NCI-H2081 treated with DMSO at 0.1 percent for 48 hours (cell line): ENCODE measurements at regions not wholly inside any gene's neighbourhood (a gene's known extent, or its start where the extent isn't known, plus 50 kb on each side); places are given as distances from the start of the nearest gene placed in this dataset.

ENCODE experiments used
- DNase-seq: peaks from one replicate; lab custom pipeline; 2025; lab: John Stamatoyannopoulos, UW

DNA sequence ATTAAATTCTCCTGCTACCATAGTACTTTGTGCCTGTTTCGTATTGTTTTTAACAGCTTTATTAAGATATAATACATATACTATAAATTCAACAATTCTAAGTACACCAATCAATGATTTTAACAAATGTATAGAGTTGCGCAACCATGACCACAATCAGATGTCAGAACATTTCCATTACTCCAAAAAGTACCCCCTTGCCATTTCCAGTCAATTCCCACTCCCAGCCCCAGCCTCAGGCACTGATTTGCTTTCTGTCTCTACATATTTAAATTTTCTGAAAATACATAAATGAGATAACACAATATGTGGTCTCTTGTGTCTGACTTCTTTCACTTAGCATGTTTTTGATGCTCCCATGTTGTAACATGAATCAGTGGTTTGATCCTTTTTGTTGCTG, 193.9 kb downstream of the FIGN start:
- DNase-seq = no peak

DNA sequence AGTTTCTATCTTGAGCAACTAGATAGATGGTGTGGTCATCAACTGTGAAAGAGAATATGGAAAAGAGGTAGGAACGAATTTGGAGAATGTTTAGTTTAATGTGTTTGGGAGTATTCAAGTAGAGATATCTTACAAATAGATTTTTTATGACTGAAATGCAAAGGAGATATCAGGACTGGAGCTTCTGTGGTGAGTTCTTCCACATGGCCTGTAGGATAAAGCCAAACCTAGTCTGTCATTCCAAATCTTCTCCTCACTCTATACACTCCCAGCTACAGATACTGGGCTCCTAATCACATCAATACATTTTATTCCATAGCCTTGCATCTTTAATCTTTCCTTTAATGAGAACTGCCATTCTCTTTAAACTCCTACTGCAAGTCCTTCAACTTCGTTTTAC, 194.3 kb downstream of the FIGN start:
- no peak for DNase-seq

GRCh38 chr2:163528640-163529217, 207.1 kb downstream of the FIGN start:
- DNase-seq = no peak

DNA sequence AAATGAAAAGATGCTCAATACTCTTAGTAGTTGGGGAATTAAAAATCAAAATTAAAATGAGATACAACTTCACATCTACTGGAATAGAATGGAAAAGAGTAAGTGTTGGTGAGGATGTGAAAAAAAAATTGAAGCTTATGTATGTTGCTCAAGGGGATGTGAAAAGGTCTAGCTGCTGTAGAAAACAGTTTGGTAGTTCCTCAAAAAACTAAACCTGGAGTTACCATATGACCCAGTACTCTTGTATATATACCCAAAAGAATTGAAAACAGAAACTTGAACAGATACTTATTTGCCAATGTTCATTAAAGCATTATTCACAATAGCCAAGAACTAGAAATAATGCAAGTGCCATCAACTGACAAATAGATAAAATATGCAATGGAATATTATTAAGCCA, 208.4 kb downstream of the FIGN start:
- DNase-seq = no peak

DNA sequence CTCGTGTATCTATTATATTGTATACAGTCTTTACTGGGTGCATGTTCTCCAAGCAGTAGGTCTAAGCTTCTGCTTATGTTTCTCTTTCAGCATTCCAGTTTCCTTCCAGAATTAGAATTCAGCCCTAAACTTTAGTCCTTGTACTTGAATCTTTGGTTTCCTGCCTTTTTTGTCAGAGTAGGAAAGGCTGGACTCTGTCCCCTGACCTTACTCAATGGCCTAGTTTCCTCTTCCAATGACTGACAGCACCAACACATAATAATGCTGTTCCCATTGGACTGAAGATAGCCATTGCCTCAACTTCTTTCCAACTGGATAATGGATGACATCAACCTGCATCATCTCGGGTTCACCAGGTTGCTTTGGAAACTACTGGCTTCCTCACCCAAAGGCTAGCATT, 217.0 kb downstream of the FIGN start:
- no peak for DNase-seq

DNA sequence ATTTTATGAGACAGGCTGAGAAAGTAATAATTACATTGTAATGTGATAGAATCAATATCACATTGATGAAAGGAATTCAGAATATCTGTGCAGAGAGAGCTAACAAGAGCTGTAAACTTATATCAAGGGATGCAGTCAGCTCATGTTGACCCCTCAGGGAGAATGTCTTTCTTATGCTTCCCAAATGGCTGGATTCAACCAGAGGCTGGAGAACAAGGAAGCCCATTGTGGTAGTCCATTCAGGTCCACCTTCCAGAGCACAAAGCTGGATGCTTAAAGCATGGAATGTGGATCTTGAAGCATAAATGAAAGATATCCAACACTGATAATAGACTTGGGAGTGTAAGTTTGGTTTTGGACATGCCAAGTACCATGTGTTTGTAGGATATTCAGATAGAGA, 220.0 kb downstream of the FIGN start:
- no peak for DNase-seq

DNA sequence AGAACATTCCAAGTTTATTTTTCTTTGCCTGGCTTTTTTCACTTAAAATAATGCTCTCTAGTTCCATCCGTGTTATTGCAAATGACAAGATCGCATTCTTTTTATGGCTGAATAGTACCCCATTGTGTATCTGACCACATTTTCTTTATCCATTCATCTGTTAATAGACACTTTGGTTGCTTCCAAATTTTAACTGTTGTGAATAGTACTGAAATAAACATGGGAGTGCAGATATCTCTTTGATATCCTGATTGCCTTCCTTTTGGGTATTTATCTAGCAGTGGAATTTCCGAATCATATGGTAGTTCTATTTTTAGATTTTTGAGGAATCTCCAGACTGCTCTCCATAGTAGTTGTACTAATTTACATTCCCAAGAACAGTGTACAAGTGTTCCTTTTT, 230.5 kb downstream of the FIGN start:
- no peak for DNase-seq

DNA sequence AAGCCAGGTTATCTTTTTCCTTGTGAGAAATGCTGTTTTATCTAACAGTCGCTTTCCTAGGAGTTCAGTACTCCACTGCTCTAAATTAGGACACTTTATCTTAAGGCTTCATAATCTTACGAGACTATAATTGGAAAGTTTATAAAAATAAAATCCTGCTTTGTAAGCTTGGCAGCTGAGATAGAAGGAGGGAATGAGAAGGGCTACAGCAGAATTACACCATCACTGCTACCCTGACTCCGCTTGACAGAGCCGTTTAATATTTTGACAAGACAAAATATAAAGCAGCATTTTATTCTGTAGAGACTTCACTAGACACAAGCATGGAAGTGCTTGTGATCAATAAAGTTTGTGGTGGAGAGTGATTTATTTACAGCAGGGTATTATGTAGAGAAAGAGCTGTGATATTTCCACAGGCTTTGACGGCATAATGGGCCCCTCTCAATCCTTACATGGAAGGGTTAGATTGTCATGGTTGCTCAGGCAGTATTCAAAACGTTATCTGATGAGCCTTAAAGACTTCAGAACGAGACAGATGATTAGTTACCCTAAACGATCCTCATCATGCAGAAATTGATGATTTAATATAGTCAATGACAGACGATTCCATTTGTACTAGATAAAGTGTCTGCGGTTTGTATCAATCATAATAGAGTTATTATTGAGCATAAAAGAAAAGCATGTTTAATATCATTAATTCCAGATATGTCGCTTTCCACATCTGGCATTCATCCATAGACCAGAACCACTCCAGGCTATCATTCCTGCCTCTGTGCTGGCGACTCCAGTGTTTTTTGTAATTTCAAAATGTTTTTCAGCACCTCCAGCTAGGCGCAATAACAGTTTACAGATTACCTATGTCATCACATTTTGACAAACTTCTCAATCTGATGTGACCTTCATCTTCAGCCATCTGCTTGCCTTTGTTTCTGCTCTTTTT, 242.2 kb downstream of the FIGN start:
- DNase-seq = no peak

DNA sequence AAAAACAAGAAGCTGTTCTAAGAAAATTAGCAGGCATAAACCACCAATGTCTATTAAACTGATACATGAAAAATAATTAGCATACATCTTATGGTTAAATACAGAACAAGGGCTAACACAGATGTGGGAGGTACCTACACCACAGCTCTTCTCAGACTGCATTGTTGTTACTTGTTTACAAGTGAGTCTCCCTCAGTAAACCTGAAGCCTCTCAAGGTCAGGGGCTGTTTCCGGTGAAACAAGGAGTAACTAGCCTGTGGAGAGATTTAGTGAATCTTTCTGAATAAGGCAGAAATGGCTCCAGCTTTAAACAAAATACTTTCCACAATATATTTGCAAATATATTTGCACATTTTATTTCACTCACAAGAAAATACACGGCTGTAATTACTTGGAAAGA, 244.0 kb downstream of the FIGN start:
- DNase-seq = no peak

- no peak for DNase-seq
These were observed 245.5 kb downstream of the FIGN start for GRCh38 chr2:163490281-163490680.

DNA sequence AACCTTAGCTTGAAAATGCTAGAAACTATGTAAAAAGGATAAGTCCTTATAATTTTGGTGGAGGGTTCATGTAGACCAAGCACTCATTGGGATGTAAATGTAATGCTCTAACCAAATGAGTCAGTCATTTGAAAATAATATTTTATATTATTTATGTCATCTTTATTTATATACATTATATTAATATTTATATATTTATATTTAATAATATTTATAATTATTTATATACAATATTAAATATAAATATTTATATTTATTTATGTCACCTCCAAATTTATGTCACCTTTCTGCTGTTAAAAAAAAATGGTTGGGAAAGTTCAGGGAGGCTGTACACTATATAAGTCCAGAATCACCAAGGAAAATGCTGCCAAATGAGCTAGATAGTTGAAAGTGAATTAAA, 254.3 kb downstream of the FIGN start:
- DNase-seq = no peak

DNA sequence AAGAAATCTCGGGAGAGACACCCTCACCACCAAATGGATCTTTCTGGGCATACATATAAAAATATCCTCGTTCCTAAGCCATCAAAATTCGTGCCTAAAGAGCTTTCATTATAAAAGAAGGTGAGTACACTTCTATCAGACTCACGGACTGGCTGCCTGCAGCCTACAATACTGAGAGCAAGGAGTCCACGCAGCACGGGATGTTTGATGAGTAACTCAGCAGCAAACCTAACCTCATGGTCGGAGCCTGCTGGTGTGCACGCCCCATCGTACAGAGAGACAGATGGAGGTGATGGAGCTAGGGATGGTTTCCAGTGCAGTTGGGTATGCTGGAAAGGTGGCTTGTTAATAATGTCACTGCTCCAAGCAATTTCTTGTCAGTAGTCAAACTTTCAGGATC, 256.2 kb downstream of the FIGN start:
- no peak for DNase-seq

DNA sequence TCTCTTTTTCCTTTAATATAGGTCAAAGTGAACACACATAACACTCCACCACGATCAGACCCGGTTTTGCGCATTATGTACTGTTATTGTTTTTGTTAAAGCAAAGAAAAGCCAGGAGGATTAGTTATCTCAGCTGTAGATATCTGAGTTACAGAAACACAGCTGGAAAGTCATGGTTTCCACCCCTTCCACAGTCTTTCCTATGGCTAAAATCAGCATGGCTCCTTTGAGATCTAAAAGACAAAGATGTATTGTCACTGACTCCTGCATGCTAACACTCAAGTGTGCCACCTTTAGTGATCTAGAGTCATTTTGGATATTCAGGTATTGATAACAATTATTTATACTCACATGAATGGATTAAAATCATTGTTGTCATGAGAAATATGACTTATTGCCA, 260.0 kb downstream of the FIGN start:
- DNase-seq = no peak

DNA sequence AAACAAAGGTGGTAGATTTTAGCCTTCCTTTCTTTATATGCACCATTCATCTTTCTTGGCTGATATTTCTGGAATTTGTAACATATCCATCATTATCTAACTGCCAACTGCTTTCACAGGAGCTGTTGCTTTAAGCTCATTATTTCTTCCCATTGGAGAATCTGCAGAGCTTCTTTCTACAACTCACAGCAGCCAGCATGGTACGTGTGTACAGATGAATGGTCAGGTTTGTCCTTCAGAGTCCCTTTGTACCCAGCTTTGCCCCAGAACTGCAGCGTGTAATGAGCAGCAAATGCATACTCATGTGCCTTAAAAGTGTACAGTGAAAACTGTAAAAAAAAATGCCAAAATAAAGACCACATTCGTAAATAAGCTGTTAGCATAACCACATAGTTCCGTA, 260.9 kb downstream of the FIGN start:
- DNase-seq = no peak

DNA sequence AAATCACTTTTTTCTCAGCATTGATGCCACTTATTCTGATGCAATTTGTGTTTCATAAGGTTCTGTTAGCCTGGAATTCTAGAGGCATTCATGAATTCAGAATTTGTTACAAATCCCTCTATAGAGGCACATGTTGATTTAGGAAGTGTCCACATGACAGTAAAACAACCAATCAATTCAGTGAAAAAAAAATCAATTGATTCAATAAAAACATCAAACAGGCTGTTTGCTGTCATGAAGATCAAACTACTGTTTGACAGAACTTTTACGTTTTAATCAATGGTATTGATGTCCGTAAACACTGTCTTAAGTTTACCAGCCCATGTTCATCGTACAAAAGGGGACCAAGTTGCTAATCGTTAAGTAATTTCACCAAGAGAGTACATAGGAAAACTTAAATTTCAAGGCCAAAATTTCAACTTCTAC, 261.5 kb downstream of the FIGN start:
- no peak for DNase-seq

- peak; percentile 13 for DNase-seq
These were observed 263.9 kb downstream of the FIGN start for GRCh38 chr2:163471947-163472346.

- no peak for DNase-seq
These were observed 266.2 kb downstream of the FIGN start for GRCh38 chr2:163469561-163469962.

GRCh38 chr2:163467251-163467630, 268.6 kb downstream of the FIGN start:
- DNase-seq = peak; percentile 50

GRCh38 chr2:163466331-163467250, 269.2 kb downstream of the FIGN start:
- DNase-seq = no peak

DNA sequence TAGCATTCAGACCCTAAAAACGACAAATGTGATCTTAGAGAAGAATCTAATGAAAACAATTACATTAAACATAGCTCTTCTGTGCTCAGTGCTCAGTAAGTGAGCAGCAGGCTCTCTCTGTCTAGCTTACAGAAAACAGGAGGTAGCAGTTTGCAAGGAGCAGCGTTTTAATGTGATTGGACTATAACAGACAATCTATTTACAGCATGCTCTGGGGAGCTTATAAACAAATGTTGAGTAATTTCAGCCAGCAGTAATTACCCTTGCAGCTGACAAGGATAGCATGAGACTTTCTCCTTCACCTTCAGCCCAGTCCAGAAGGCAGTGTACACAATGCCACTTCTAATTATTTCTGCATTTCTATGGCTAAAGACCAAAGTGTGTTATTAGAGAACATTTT, 270.4 kb downstream of the FIGN start:
- DNase-seq = no peak

- no peak for DNase-seq
These were observed 272.4 kb downstream of the FIGN start for GRCh38 chr2:163463411-163463810.

GRCh38 chr2:163462993-163463392, 272.8 kb downstream of the FIGN start:
- DNase-seq = no peak

DNA sequence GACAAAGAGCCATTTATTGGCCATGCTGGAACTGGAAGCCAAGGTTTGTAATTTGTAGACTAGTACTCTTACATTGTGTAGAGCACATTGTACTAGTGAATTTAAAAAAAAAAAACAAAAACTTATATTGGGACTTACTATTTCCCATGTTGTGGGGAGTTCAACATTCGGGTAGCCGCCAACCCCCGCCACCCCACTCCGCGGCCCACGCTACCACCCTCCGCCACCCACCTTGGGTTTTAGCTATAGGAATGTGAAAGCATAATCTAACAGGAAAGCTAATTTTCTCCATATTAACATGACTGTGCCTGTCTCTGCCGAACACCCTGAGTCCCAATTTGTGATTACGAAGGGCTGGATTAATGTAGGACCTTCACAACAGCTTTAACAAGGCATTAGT, 275.8 kb downstream of the FIGN start:
- DNase-seq = no peak
